ENCODE measurements at regions not wholly inside any gene's neighbourhood (a gene's known extent, or its start where the extent isn't known, plus 50 kb on each side); places are given as distances from the start of the nearest gene placed in this dataset.

- no peaks in the 10 kb centered on the region for H3K27me3 ChIP-seq (replicated peaks; ENCODE audit: insufficient read depth, low read depth, low read length, poor library complexity)
- DNase-seq (ENCODE audit: low spot score) = no peak
- no peak for TF ChIP-seq EZH2 (IDR thresholded peaks at IDR 0.05; ENCODE audit: borderline replicate concordance, low read depth, low read length, poor library complexity, severe bottlenecking)
- TF ChIP-seq, protein P1, sequence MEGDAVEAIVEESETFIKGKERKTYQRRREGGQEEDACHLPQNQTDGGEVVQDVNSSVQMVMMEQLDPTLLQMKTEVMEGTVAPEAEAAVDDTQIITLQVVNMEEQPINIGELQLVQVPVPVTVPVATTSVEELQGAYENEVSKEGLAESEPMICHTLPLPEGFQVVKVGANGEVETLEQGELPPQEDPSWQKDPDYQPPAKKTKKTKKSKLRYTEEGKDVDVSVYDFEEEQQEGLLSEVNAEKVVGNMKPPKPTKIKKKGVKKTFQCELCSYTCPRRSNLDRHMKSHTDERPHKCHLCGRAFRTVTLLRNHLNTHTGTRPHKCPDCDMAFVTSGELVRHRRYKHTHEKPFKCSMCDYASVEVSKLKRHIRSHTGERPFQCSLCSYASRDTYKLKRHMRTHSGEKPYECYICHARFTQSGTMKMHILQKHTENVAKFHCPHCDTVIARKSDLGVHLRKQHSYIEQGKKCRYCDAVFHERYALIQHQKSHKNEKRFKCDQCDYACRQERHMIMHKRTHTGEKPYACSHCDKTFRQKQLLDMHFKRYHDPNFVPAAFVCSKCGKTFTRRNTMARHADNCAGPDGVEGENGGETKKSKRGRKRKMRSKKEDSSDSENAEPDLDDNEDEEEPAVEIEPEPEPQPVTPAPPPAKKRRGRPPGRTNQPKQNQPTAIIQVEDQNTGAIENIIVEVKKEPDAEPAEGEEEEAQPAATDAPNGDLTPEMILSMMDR (conservative IDR thresholded peaks at IDR 0.05; ENCODE audit: low read depth, low read length) = no peak
- no peaks in the 10 kb centered on the region for H3K9me3 ChIP-seq (ENCODE audit: low read depth, low read length, poor library complexity, severe bottlenecking)
- no peaks in the 10 kb centered on the region for H3K4me1 ChIP-seq (ENCODE audit: insufficient read depth, low read length, poor library complexity, severe bottlenecking)
- POLR2A ChIA-PET (ENCODE audit: low non-redundant PET) = no interaction called here
- no peak overlapping the region for H3K27ac ChIP-seq (ENCODE audit: low read depth, low read length, poor library complexity, severe bottlenecking)
- no TSS peak for BruUV-seq (replicated peaks)
- intact Hi-C loops (cut with micrococcal nuclease; ENCODE audit: unreplicated experiment) = no loop called here
- no peaks in the 10 kb centered on the region for H3K36me3 ChIP-seq (ENCODE audit: insufficient read depth, low read length, poor library complexity, severe bottlenecking)
- H3K4me3 ChIP-seq (ENCODE audit: low read depth, low read length, poor library complexity, severe bottlenecking) = no peak overlapping the region
- CTCF ChIA-PET = no interaction called here
Observed at GRCh38 chr6:12648171-12648570, 68.4 kb upstream of the PHACTR1 start.

DNA sequence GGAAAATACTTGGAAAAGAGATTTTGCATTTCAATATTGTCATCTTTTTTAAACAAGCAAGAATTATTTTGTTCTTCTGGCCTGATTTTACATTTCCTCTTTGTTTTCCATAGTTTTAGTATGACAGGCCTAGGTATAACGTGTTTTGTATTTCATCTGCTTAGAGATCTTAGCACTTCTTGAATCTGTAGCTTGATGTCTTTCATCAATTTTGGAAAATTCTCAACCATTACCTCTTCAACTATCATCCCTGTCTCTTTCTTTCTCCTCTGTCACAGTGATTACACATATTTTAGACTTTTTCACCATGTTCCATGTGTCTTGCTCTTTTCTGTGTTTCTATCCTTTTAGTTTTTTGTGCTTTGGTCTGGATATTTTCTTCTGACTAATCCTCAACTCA lies 67.2 kb upstream of the PHACTR1 start:
- no TSS peak for BruUV-seq (replicated peaks)
- no peak overlapping the region for H3K27ac ChIP-seq (ENCODE audit: low read depth, low read length, poor library complexity, severe bottlenecking)
- POLR2A ChIA-PET (ENCODE audit: low non-redundant PET) = no interaction called here
- H3K36me3 ChIP-seq (ENCODE audit: insufficient read depth, low read length, poor library complexity, severe bottlenecking) = no peaks in the 10 kb centered on the region
- no peak for TF ChIP-seq EZH2 (IDR thresholded peaks at IDR 0.05; ENCODE audit: borderline replicate concordance, low read depth, low read length, poor library complexity, severe bottlenecking)
- TF ChIP-seq, protein P1 (conservative IDR thresholded peaks at IDR 0.05; ENCODE audit: low read depth, low read length) = no peak
- no peaks in the 10 kb centered on the region for H3K9me3 ChIP-seq (ENCODE audit: low read depth, low read length, poor library complexity, severe bottlenecking)
- H3K4me3 ChIP-seq (ENCODE audit: low read depth, low read length, poor library complexity, severe bottlenecking) = no peak overlapping the region
- H3K27me3 ChIP-seq (replicated peaks; ENCODE audit: insufficient read depth, low read depth, low read length, poor library complexity) = no peaks in the 10 kb centered on the region
- CTCF ChIA-PET = no interaction called here
- intact Hi-C loops (cut with micrococcal nuclease; ENCODE audit: unreplicated experiment) = no loop called here
- no peaks in the 10 kb centered on the region for H3K4me1 ChIP-seq (ENCODE audit: insufficient read depth, low read length, poor library complexity, severe bottlenecking)
- DNase-seq (ENCODE audit: low spot score) = no peak

DNA sequence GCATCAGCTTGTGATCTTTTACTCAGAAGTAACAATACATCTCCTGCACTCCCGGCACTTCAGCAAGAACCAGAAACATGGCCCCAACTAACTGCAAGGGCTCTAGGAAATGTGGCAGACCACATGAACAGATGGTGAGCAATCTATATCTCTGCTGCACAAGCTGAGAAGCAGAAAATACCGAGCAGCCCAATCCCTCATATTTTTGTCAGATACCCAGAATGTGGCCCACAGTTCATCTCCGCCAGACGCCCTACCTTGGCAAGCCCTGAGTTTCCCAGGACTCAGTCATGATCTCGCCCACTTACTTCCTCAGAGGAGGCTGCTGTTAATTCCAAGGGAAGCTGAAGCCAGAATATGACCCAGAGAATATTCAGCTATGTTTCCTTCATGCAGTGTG lies 63.1 kb upstream of the PHACTR1 start:
- BruUV-seq (replicated peaks) = no TSS peak
- Histone ChIP-seq H3K9me3 (ENCODE audit: low read depth, low read length, poor library complexity, severe bottlenecking) (no peaks in the 10 kb centered on the region), H3K36me3 (ENCODE audit: insufficient read depth, low read length, poor library complexity, severe bottlenecking) (no peaks in the 10 kb centered on the region), H3K4me3 (ENCODE audit: low read depth, low read length, poor library complexity, severe bottlenecking) (no peak overlapping the region), H3K27me3 (replicated peaks; ENCODE audit: insufficient read depth, low read depth, low read length, poor library complexity) (no peaks in the 10 kb centered on the region), H3K27ac (ENCODE audit: low read depth, low read length, poor library complexity, severe bottlenecking) (no peak overlapping the region), H3K4me1 (ENCODE audit: insufficient read depth, low read length, poor library complexity, severe bottlenecking) (no peaks in the 10 kb centered on the region)
- ChIA-PET CTCF (interaction anchor here (1.1 kb wide), 1 partner anchor 240 kb away, joined by 3 read pairs; no protein-coding TSS in a partner anchor), POLR2A (ENCODE audit: low non-redundant PET) (interaction anchor here (0.6 kb wide), 1 partner anchor 295 kb away, joined by 7 read pairs; no protein-coding TSS in a partner anchor)
- no peak for DNase-seq (ENCODE audit: low spot score)
- TF ChIP-seq, protein P1 (conservative IDR thresholded peaks at IDR 0.05; ENCODE audit: low read depth, low read length) = no peak
- no peak for TF ChIP-seq EZH2 (IDR thresholded peaks at IDR 0.05; ENCODE audit: borderline replicate concordance, low read depth, low read length, poor library complexity, severe bottlenecking)
- intact Hi-C loops (cut with micrococcal nuclease; ENCODE audit: unreplicated experiment) = no loop called here
